ENCODE measurements at regions not wholly inside any gene's neighbourhood (a gene's known extent, or its start where the extent isn't known, plus 50 kb on each side); places are given as distances from the start of the nearest gene placed in this dataset.

DNA sequence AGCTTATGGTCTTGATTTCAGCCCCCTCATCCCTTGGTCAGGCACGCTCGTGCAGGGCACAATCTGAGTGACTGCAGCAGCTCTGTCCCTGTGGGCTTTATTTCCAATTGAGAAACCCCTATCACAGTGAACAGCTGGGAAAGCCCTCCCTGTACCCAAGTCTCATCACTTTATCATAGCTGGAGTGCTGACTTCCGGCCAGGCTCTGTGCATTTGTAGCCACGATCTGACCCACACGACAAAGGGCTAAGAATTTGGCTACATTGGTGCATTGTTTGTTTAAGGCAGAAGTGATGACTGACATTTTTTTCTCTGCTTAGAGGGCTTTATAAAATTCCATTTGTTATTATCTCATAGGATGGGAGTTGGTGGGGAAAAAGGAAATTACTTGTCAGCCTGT is 184.4 kb downstream of the KCNS3 start:
- H3K18ac ChIP-seq (ENCODE audit: insufficient read length, low read depth, low read length) = no peak overlapping the region
- H3K4ac ChIP-seq (ENCODE audit: low read depth, low read length) = no peak overlapping the region
- no peak overlapping the region for H3K27ac ChIP-seq (ENCODE audit: insufficient read length, low read depth, low read length)
- H2AK5ac ChIP-seq (ENCODE audit: insufficient read length, low read length) = no peak overlapping the region
- H4K20me1 ChIP-seq (ENCODE audit: control insufficient read depth, insufficient read depth, insufficient read length) = no peaks in the 10 kb centered on the region
- H3K27ac Mint-ChIP-seq = no peak overlapping the region
- H2BK15ac ChIP-seq (ENCODE audit: low read depth, low read length) = no peak overlapping the region
- peaks cover 5% of the 10 kb centered on the region in 2 experiments for H3K4me1 Mint-ChIP-seq
- H3K4me2 ChIP-seq (ENCODE audit: insufficient read depth, insufficient read length, low read length) = no peak overlapping the region
- no peak for TF ChIP-seq CTCF (conservative IDR thresholded peaks at IDR 0.05)
- H3K14ac ChIP-seq (ENCODE audit: insufficient read depth, low read length) = no peak overlapping the region
- H3K9me3 ChIP-seq (ENCODE audit: control insufficient read depth, low read depth, low read length) = no peaks in the 10 kb centered on the region
- no CpG with 5 or more reads among the region's 5 CpGs for WGBS (ENCODE audit: extremely low coverage, insufficient read length, low lambda C conversion rate)
- H2BK12ac ChIP-seq (ENCODE audit: insufficient read length, low read depth, low read length) = no peak overlapping the region
- H2BK5ac ChIP-seq (ENCODE audit: insufficient read length, low read length) = no peak overlapping the region
- no peak for DNase-seq
- no peak overlapping the region for H2BK20ac ChIP-seq (ENCODE audit: low read depth, low read length, poor library complexity, severe bottlenecking)
- H2BK120ac ChIP-seq (ENCODE audit: low read depth, low read length, poor library complexity, severe bottlenecking) = no peak overlapping the region
- no peaks in the 10 kb centered on the region for H3K23me2 ChIP-seq (ENCODE audit: insufficient read length, low read depth, low read length, poor library complexity, severe bottlenecking)
- no peak overlapping the region for H3K23ac ChIP-seq (ENCODE audit: insufficient read length, low read depth, low read length)
- no peaks in the 10 kb centered on the region for H3K36me3 Mint-ChIP-seq (ENCODE audit: insufficient read depth in 1 of 3, low read depth in 3 of 3)
- no peaks in the 10 kb centered on the region; the same call in 1 of the 2 replicates for H3K27me3 Mint-ChIP-seq (ENCODE audit: low read depth)
- H4K8ac ChIP-seq (replicated peaks; ENCODE audit: insufficient read length, low read depth, low read length) = no peak overlapping the region
- H3K79me1 ChIP-seq (ENCODE audit: insufficient read depth, low read depth, low read length, poor library complexity, severe bottlenecking) = no peaks in the 10 kb centered on the region
- no peak overlapping the region for H3K9ac ChIP-seq (ENCODE audit: extremely low read depth, insufficient read length, low read length)
- no peak overlapping the region for H4K5ac ChIP-seq (ENCODE audit: insufficient read length, low read depth, low read length)
- H4K91ac ChIP-seq (ENCODE audit: insufficient read length, low read depth, low read length) = no peak overlapping the region
- no peak overlapping the region for H3T11ph ChIP-seq (ENCODE audit: low read length)
- no peaks in the 10 kb centered on the region for H3K27me3 ChIP-seq (ENCODE audit: insufficient read depth, low read length)
- H3K4me3 Mint-ChIP-seq = no peak overlapping the region
- H2AFZ ChIP-seq (ENCODE audit: low read length) = no peak overlapping the region
- H3K79me2 ChIP-seq (ENCODE audit: insufficient read depth, low read length) = no peaks in the 10 kb centered on the region
- H3K4me1 ChIP-seq (ENCODE audit: insufficient read depth, low read length) = no peaks in the 10 kb centered on the region
- H3K9me3 Mint-ChIP-seq = no peaks in the 10 kb centered on the region
- H3K56ac ChIP-seq (ENCODE audit: insufficient read length, low read depth, low read length) = no peak overlapping the region
